DND-41 (cell line): ENCODE measurements at regions not wholly inside any gene's neighbourhood (a gene's known extent, or its start where the extent isn't known, plus 50 kb on each side); places are given as distances from the start of the nearest gene placed in this dataset.

Experiments used
- ATAC-seq: fragments of 200-7000 bp; cut with Tn5 transposase; 3 replicates; pipeline ENCODE4 v1.9.1; 2021; ENCODE audit warnings: low read depth; ENCODE audit not compliant: insufficient read depth
- DNase-seq: peaks from one replicate; pipeline ENCODE4 v3.0.0-alpha.2; 2020
- H2AFZ ChIP-seq: 2 replicates; pipeline ENCODE4 v1.6.0; 2012; ENCODE audit warnings: low read depth, low read length
- H3K27ac ChIP-seq: 2 replicates; pipeline ENCODE4 v1.5.1; 2012; ENCODE audit warnings: low read length, inconsistent platforms
- H3K27me3 ChIP-seq: fragments of 200-600 bp; sonication (generic); 2 replicates; pipeline ENCODE4 v1.6.0; 2012; ENCODE audit warnings: low read length, mild to moderate bottlenecking, inconsistent platforms; ENCODE audit not compliant: insufficient read depth, poor library complexity
- H3K36me3 ChIP-seq: 2 replicates; pipeline ENCODE4 v1.5.1; 2012; ENCODE audit warnings: low read length, inconsistent platforms; ENCODE audit not compliant: insufficient read depth
- H3K4me1 ChIP-seq: 2 replicates; pipeline ENCODE4 v1.5.1; 2012; ENCODE audit warnings: mild to moderate bottlenecking, low read length; ENCODE audit not compliant: insufficient read depth
- H3K4me2 ChIP-seq: 2 replicates; pipeline ENCODE4 v1.6.0; 2012; ENCODE audit warnings: mild to moderate bottlenecking, moderate library complexity, low read length, inconsistent platforms; ENCODE audit not compliant: insufficient read depth
- H3K4me3 ChIP-seq, 2 experiments: fragments of 200-600 bp in 1 of 2; shearing (Covaris generic) in 1 of 2; 2 replicates each; pipeline ENCODE4 v1.5.1; 2012 to 2016; ENCODE audit warnings: inconsistent platforms in 2 of 2, low read length in 2 of 2, mild to moderate bottlenecking in 2 of 2, low read depth in 1 of 2, moderate library complexity in 1 of 2
- H3K79me2 ChIP-seq: 2 replicates; pipeline ENCODE4 v1.6.0; 2012; ENCODE audit warnings: low read length, inconsistent platforms; ENCODE audit not compliant: insufficient read depth
- H3K9ac ChIP-seq: 2 replicates; pipeline ENCODE4 v1.6.0; 2012; ENCODE audit warnings: low read depth, mild to moderate bottlenecking, inconsistent platforms, low read length, moderate library complexity
- H3K9me3 ChIP-seq: 2 replicates; pipeline ENCODE4 v1.5.1; 2012; ENCODE audit warnings: low read length, moderate library complexity, mild to moderate bottlenecking, inconsistent platforms; ENCODE audit not compliant: insufficient read depth, severe bottlenecking
- H4K20me1 ChIP-seq: 2 replicates; pipeline ENCODE4 v1.6.0; 2012; ENCODE audit warnings: low read length; ENCODE audit not compliant: insufficient read depth
- CTCF ChIP-seq: IDR thresholded peaks from 2 replicates; pipeline ENCODE4 v1.5.1; 2012; ENCODE audit warnings: borderline replicate concordance, low read length, moderate library complexity, mild to moderate bottlenecking; ENCODE audit not compliant: poor library complexity, severe bottlenecking; ENCODE audit errors: extremely low read depth
- EZH2 ChIP-seq: IDR thresholded peaks from 3 replicates; pipeline ENCODE4 v1.6.1; 2012; ENCODE audit warnings: borderline replicate concordance, low read depth, mild to moderate bottlenecking, moderate library complexity, low read length, inconsistent platforms; ENCODE audit not compliant: severe bottlenecking

DNA sequence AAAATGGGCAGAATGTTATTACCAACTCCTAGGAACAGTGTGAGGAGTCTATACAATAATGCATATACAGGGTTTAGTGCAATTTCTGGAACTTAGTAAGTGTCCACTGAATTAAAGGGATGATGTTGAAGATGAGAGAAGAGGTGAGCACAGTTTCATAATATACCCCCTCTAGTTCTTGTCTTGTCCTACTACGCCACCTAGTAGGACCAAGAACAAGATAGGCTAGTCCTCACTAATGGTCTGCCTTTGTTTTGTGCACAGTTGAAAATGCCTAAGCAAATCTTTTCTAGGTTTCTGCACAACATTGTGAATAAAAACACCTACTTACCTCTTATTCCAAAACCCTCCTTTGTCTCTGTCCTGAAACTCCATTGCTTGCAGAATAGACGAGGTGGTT, 670.2 kb downstream of the CDH8 start:
- DNase-seq, result no peak
- Histone ChIP-seq H3K36me3 (no peaks in the 10 kb centered on the region), H3K4me3 (no peak overlapping the region)

GRCh38 chr16:61364990-61365389, 671.2 kb downstream of the CDH8 start:
- no peaks in the 10 kb centered on the region for H3K79me2 ChIP-seq
- H3K4me2 ChIP-seq, result no peak overlapping the region
- no peak overlapping the region for H2AFZ ChIP-seq
- ATAC-seq (no peak), DNase-seq (no peak)
- no peaks in the 10 kb centered on the region for H4K20me1 ChIP-seq
- TF ChIP-seq EZH2, result no peak
- TF ChIP-seq CTCF, result no peak
- no peak overlapping the region for H3K9ac ChIP-seq
- H3K27ac ChIP-seq, result no peak overlapping the region
- H3K4me1 ChIP-seq, result no peaks in the 10 kb centered on the region
- H3K4me3 ChIP-seq, result no peak overlapping the region
- H3K27me3 ChIP-seq, result no peaks in the 10 kb centered on the region
- H3K9me3 ChIP-seq, result no peaks in the 10 kb centered on the region
- H3K36me3 ChIP-seq, result no peaks in the 10 kb centered on the region

More for the DNA sequence above, 670.2 kb downstream of the CDH8 start:
- Histone ChIP-seq H3K9ac (no peak overlapping the region), H3K9me3 (no peaks in the 10 kb centered on the region), H3K4me2 (no peak overlapping the region), H2AFZ (no peak overlapping the region), H3K4me1 (no peaks in the 10 kb centered on the region), H3K27me3 (no peaks in the 10 kb centered on the region), H4K20me1 (no peaks in the 10 kb centered on the region), H3K79me2 (no peaks in the 10 kb centered on the region), H3K27ac (no peak overlapping the region)
- ATAC-seq, result no peak
- TF ChIP-seq EZH2, result no peak
- no peak for TF ChIP-seq CTCF

GRCh38 chr16:61362585-61362984, 673.7 kb downstream of the CDH8 start:
- TF ChIP-seq EZH2 (no peak), CTCF (no peak)
- Histone ChIP-seq H3K27ac (no peak overlapping the region), H3K4me1 (no peaks in the 10 kb centered on the region), H3K4me3 (no peak overlapping the region), H3K36me3 (no peaks in the 10 kb centered on the region), H3K27me3 (no peaks in the 10 kb centered on the region), H3K79me2 (no peaks in the 10 kb centered on the region), H2AFZ (no peak overlapping the region), H3K9me3 (no peaks in the 10 kb centered on the region), H3K4me2 (no peak overlapping the region), H3K9ac (no peak overlapping the region), H4K20me1 (no peaks in the 10 kb centered on the region)
- DNase-seq (no peak), ATAC-seq (no peak)

DNA sequence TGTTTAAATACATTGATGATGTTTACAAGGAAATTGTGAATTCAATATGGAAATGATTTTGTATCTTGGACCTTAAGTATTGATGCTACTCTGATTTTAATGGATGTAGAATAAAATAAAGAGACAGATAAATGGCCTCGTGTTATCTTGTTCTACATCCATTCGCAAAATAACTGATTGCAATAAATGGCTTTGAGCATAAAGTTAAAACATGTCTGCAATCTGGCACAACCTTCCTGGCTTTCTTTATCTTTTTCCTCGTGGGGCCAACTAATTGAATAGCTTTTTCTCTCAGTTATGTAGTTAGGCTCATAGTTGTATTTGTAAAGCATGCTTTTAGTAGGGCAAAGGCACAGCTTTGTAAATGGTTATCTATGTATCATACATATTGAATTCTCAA, 691.4 kb downstream of the CDH8 start:
- H3K36me3 ChIP-seq, result no peaks in the 10 kb centered on the region
- H3K27me3 ChIP-seq, result no peaks in the 10 kb centered on the region
- no peak overlapping the region for H3K4me3 ChIP-seq
- ATAC-seq (no peak), DNase-seq (no peak)
- no peak overlapping the region for H3K4me2 ChIP-seq
- no peak overlapping the region for H3K27ac ChIP-seq
- TF ChIP-seq CTCF, result no peak
- TF ChIP-seq EZH2, result no peak
- no peaks in the 10 kb centered on the region for H3K9me3 ChIP-seq
- no peaks in the 10 kb centered on the region for H3K4me1 ChIP-seq
- no peak overlapping the region for H2AFZ ChIP-seq
- no peak overlapping the region for H3K9ac ChIP-seq
- H3K79me2 ChIP-seq, result no peaks in the 10 kb centered on the region
- no peaks in the 10 kb centered on the region for H4K20me1 ChIP-seq
